ENCODE measurements at regions not wholly inside any gene's neighbourhood (a gene's known extent, or its start where the extent isn't known, plus 50 kb on each side); places are given as distances from the start of the nearest gene placed in this dataset.

DNA sequence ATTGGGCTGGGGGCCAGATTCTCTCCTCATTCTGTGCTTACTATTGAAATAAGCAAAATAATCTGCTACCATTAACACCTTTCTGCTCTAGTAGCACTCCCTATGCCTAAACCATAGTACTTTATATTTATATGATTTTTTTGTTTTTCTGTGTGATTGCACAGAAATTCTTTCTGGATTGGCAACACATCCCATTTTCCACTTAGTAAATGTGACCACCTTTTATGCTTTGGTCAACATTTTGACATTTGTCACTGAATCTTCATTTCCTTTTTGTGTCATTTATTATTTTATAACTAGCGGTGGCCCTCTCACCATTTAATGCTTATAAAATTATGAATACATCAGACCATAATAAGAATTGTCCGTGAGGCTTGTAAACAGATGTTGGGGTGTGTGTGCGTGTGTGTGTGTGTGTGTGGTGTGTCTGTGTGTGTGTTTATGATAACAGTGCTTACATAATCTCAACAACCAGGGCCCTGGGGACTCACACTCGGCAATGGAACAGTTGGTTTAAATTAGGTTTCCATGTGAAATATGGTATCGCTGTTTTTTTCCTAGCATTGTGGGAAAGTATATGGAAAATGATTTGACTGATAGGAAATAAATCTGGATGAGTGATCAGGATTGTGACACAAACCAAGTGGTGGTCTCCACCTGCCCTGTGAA is 138.9 kb downstream of the NOC3L start:
- TF ChIP-seq, protein P1, sequence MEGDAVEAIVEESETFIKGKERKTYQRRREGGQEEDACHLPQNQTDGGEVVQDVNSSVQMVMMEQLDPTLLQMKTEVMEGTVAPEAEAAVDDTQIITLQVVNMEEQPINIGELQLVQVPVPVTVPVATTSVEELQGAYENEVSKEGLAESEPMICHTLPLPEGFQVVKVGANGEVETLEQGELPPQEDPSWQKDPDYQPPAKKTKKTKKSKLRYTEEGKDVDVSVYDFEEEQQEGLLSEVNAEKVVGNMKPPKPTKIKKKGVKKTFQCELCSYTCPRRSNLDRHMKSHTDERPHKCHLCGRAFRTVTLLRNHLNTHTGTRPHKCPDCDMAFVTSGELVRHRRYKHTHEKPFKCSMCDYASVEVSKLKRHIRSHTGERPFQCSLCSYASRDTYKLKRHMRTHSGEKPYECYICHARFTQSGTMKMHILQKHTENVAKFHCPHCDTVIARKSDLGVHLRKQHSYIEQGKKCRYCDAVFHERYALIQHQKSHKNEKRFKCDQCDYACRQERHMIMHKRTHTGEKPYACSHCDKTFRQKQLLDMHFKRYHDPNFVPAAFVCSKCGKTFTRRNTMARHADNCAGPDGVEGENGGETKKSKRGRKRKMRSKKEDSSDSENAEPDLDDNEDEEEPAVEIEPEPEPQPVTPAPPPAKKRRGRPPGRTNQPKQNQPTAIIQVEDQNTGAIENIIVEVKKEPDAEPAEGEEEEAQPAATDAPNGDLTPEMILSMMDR (IDR thresholded peaks at IDR 0.05): no peak
- TF ChIP-seq POLR2A (IDR thresholded peaks at IDR 0.05): no peak
- ATAC-seq: no peak
- 41 to 52% (median 49%) methylated on average over 5 of the region's 5 CpGs for WGBS, 4 donors
- no peaks in the 10 kb centered on the region for H3K9me3 ChIP-seq
- H3K27me3 ChIP-seq: no peaks in the 10 kb centered on the region
- DNase-seq: peak in 3 of 5 donors; percentile 55 to 73 (median 58)
- H3K27ac ChIP-seq: peak overlapping the region in 6 of 12 donors; percentile 19 to 57 (median 48)
- H3K4me1 ChIP-seq: peaks cover 0 to 46% (median 6%) of the 10 kb centered on the region in 12 donors
- intact Hi-C loops (cut with DNase I): loop anchor here in 3 of 10 donors (10.0 kb wide), 2 partner anchors 149 to 309 kb away; no protein-coding TSS in a partner anchor
- peaks cover 0 to 17% (median 0%) of the 10 kb centered on the region in 9 donors for H3K36me3 ChIP-seq
- no peak overlapping the region for H3K4me3 ChIP-seq

DNA sequence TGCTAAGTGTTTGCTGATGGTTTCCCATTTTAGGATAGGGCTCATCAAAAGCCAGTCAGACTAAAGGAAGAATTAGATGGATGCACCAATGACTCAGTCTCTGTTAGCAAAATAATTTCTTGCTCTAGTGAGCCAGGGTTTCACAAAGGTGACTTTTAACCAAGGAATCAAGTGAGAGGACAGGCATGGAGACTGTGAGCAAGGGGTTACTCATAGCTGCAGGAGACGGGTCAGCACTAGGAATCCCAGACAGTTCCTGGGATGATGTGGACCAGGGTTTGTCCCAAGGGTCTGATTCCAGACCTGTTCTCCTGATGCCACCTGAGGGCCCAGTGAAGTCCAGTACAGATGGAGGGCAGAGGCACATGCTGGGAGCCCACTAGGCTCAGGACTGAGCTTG is 138.1 kb downstream of the NOC3L start:
- Histone ChIP-seq H3K4me3 (no peak overlapping the region), H3K36me3 (peaks cover 0 to 20% (median 0%) of the 10 kb centered on the region in 9 donors), H3K27me3 (no peaks in the 10 kb centered on the region), H3K9me3 (no peaks in the 10 kb centered on the region), H3K27ac (peak overlapping the region in 7 of 12 donors; percentile 10 to 51 (median 37)), H3K4me1 (peaks cover 0 to 38% (median 6%) of the 10 kb centered on the region in 12 donors)
- DNase-seq (no peak), ATAC-seq (peak in 2 of 4 donors; percentile 23 to 35)
- TF ChIP-seq, protein P1 (IDR thresholded peaks at IDR 0.05): no peak
- TF ChIP-seq POLR2A (IDR thresholded peaks at IDR 0.05): no peak
- WGBS, 4 donors: 58 to 83% (median 72%) methylated on average over 1 of the region's 1 CpG
- intact Hi-C loops (cut with DNase I): loop anchor here in 3 of 10 donors (10.0 kb wide), 2 partner anchors 150 to 310 kb away; no protein-coding TSS in a partner anchor

DNA sequence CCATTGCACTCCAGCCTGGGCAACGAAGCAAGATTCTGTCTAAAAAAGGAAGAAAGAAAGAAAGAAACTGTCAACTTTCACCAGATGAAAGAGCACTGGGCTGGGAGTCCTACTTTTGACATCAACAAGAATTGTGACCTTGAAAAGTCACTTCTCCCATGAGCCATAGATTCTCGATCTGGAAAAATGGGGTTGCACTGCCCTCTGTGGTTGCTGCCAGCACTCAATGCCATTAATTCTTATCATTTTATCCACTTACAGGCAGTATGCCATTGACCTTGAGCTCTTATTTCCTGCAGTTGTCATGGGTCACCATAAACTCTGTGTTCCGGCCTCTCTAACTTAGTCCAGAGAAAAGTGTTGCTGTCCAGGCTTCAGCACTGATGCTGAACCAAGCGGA is 137.2 kb downstream of the NOC3L start:
- WGBS, 4 donors: 57 to 74% (median 61%) methylated on average over 4 of the region's 4 CpGs
- intact Hi-C loops (cut with DNase I): loop anchor here in 3 of 10 donors (10.0 kb wide), 2 partner anchors 151 to 311 kb away; no protein-coding TSS in a partner anchor
- ATAC-seq: peak in 3 of 4 donors; percentile 44 to 63 (median 61)

More for the DNA sequence above, 137.2 kb downstream of the NOC3L start:
- Histone ChIP-seq H3K4me3 (no peak overlapping the region), H3K4me1 (peaks cover 0 to 35% (median 6%) of the 10 kb centered on the region in 12 donors), H3K36me3 (peaks cover 0 to 21% (median 0%) of the 10 kb centered on the region in 9 donors), H3K27me3 (no peaks in the 10 kb centered on the region), H3K9me3 (peaks cover 0 to 6% (median 0%) of the 10 kb centered on the region in 12 donors), H3K27ac (peak overlapping the region in 5 of 12 donors; percentile 21 to 51 (median 41))
- no peak for DNase-seq
- TF ChIP-seq POLR2A (IDR thresholded peaks at IDR 0.05): no peak
- TF ChIP-seq, protein P1 (IDR thresholded peaks at IDR 0.05): peak in 4 of 12 donors; percentile 28 to 35 (median 33)

Data from heart left ventricle (tissue), 16 donors.